A549 (cell line): ENCODE measurements at regions not wholly inside any gene's neighbourhood (a gene's known extent, or its start where the extent isn't known, plus 50 kb on each side); places are given as distances from the start of the nearest gene placed in this dataset.

Source experiments
- ATAC-seq, 2 experiments: fragments of 200-7000 bp in 1 of 2; fragments of >200 bp in 1 of 2; cut with Nextera tagmentation in 1 of 2; cut with Tn5 transposase in 1 of 2; 3 replicates each; pipeline versions ENCODE4 v1.8.0 to v1.9.1; 2018 to 2020; ENCODE audit warnings: mild to moderate bottlenecking in 1 of 2, moderate library complexity in 1 of 2
- CTCF ChIA-PET: fragments of 300-600 bp; sonication (Branson Sonifier 250); formaldehyde crosslinking; extraction: SDS; loops from one replicate; lab custom pipeline; 2021; ENCODE audit warnings: antibody characterized with exemption, inconsistent platforms; lab: Yijun Ruan, JAX
- POLR2A ChIA-PET: fragments of 350-600 bp; formaldehyde crosslinking; extraction: SDS; loops from one replicate; lab custom pipeline; 2021; ENCODE audit warnings: antibody characterized with exemption, inconsistent platforms; lab: Yijun Ruan, JAX
- DNase-seq, 2 experiments: peaks; one replicate each; pipeline versions ENCODE4 v3.0.0 to v3.0.0-alpha.2; 2011 to 2016; ENCODE audit warnings: low read depth in 1 of 2, low spot score in 1 of 2
- FAIRE-seq: peaks from 2 replicates; lab custom pipeline; 2011; peaks lifted over from hg19 to GRCh38; lab: Jason Lieb, UNC
- H3K27ac ChIP-seq, 2 experiments: fragments of >200 bp; sonication (Bioruptor Twin); formaldehyde crosslinking; 3 replicates each; pipeline ENCODE4 v1.5.1; 2016 to 2017
- H3K4me1 ChIP-seq: fragments of >200 bp; sonication (Bioruptor Twin); formaldehyde crosslinking; 3 replicates; pipeline ENCODE4 v1.6.1; 2016
- H3K4me2 ChIP-seq: fragments of >200 bp; sonication (Bioruptor Twin); formaldehyde crosslinking; 3 replicates; pipeline ENCODE4 v1.6.1; 2016
- H3K4me3 ChIP-seq: fragments of >200 bp; sonication (Bioruptor Twin); formaldehyde crosslinking; 3 replicates; pipeline ENCODE4 v1.5.1; 2016
- H3K9me3 ChIP-seq: fragments of >200 bp; sonication (Bioruptor Twin); formaldehyde crosslinking; 3 replicates; pipeline ENCODE4 v1.6.1; 2016
- CBX2 ChIP-seq: fragments of 200-600 bp; sonication (generic); IDR thresholded peaks from 2 replicates; pipeline ENCODE4 v1.6.1; 2016; ENCODE audit warnings: low read depth, mild to moderate bottlenecking, borderline replicate concordance
- CEBPB ChIP-seq, 2 experiments: fragments of >200 bp in 1 of 2; sonication (Bioruptor Twin) in 1 of 2; formaldehyde crosslinking in 1 of 2; IDR thresholded peaks; 2 replicates each; pipeline ENCODE4 v1.6.1; 2012 to 2016
- FOSL2 ChIP-seq, 2 experiments: fragments of 450-650 bp in 1 of 2; fragments of >200 bp in 1 of 2; sonication (Bioruptor Twin) in 1 of 2; formaldehyde crosslinking; IDR thresholded peaks; 2 replicates each; pipeline versions ENCODE4 v1.5.0 to v1.6.1; 2016 to 2020; ENCODE audit warnings: mild to moderate bottlenecking in 1 of 2, moderate library complexity in 1 of 2
- GATA3 ChIP-seq: IDR thresholded peaks from 2 replicates; pipeline ENCODE4 v1.6.1; 2012; ENCODE audit warnings: borderline replicate concordance
- HOXB13 ChIP-seq: fragments of 250-450 bp; sonication (Bioruptor Pico); IDR thresholded peaks from 2 replicates; pipeline ENCODE4 v1.5.0; 2020; ENCODE audit warnings: low read depth, mild to moderate bottlenecking, moderate library complexity
- JUN ChIP-seq, 2 experiments: fragments of >200 bp; sonication (Bioruptor Twin); formaldehyde crosslinking; IDR thresholded peaks; 2 replicates in 1 of 2; 3 replicates in 1 of 2; pipeline ENCODE4 v1.6.1; 2016 to 2017
- MAFK ChIP-seq: fragments of 450-650 bp; IDR thresholded peaks from 2 replicates; pipeline ENCODE4 v1.6.1; 2014; ENCODE audit not compliant: partially characterized antibody
- NFE2L2 ChIP-seq: fragments of 150-350 bp; conservative IDR thresholded peaks from 2 replicates; pipeline ENCODE4 v1.6.1; 2014; ENCODE audit warnings: low read length
- PHF8 ChIP-seq: fragments of 200-600 bp; sonication (generic); IDR thresholded peaks from 2 replicates; pipeline ENCODE4 v1.6.1; 2016; ENCODE audit warnings: low read depth, mild to moderate bottlenecking, antibody characterized with exemption, moderate library complexity, borderline replicate concordance
- RFX5 ChIP-seq: fragments of 450-650 bp; IDR thresholded peaks from 2 replicates; pipeline ENCODE4 v1.7.1; 2014; ENCODE audit warnings: antibody characterized with exemption, mild to moderate bottlenecking, moderate library complexity
- RNF2 ChIP-seq: fragments of 200-600 bp; sonication (generic); IDR thresholded peaks from 2 replicates; pipeline ENCODE4 v1.6.1; 2016; ENCODE audit warnings: low read depth, mild to moderate bottlenecking, antibody characterized with exemption, moderate library complexity, borderline replicate concordance
- TP53 ChIP-seq: fragments of 250-450 bp; sonication (Bioruptor Pico); IDR thresholded peaks from 2 replicates; pipeline ENCODE4 v1.5.0; 2021; ENCODE audit warnings: mild to moderate bottlenecking, moderate library complexity
- ZC3H11A ChIP-seq: fragments of 450-650 bp; IDR thresholded peaks from 2 replicates; pipeline ENCODE4 v1.6.1; 2014; ENCODE audit warnings: antibody characterized with exemption, mild to moderate bottlenecking
- ZSCAN20 ChIP-seq: fragments of 250-450 bp; sonication (Bioruptor Pico); IDR thresholded peaks from 2 replicates; pipeline ENCODE4 v1.8.0; 2022; ENCODE audit warnings: mild to moderate bottlenecking, moderate library complexity
- WGBS: methylation state at CpG from one replicate; pipeline ENCODE4 v1.1.6; 2017; ENCODE audit errors: missing lambda C conversion rate; 5-methylcytosine and 5-hydroxymethylcytosine counted together
- TF ChIP-seq, protein P1 (sequence below): fragments of >200 bp; sonication (Bioruptor Twin); formaldehyde crosslinking; IDR thresholded peaks from 2 replicates; pipeline ENCODE4 v1.6.1; 2016
- TF ChIP-seq, protein P2 (sequence below): fragments of 250-450 bp; sonication (Bioruptor Pico); IDR thresholded peaks from 2 replicates; pipeline ENCODE4 v1.5.0; 2021; ENCODE audit warnings: mild to moderate bottlenecking, moderate library complexity, borderline replicate concordance
- TF ChIP-seq, protein P3 (sequence below): IDR thresholded peaks from 2 replicates; pipeline ENCODE4 v1.6.1; 2012
- TF ChIP-seq, protein P4 (sequence below): IDR thresholded peaks from 2 replicates; pipeline ENCODE4 v1.6.1; 2012; ENCODE audit warnings: low read depth, borderline replicate concordance

DNA sequence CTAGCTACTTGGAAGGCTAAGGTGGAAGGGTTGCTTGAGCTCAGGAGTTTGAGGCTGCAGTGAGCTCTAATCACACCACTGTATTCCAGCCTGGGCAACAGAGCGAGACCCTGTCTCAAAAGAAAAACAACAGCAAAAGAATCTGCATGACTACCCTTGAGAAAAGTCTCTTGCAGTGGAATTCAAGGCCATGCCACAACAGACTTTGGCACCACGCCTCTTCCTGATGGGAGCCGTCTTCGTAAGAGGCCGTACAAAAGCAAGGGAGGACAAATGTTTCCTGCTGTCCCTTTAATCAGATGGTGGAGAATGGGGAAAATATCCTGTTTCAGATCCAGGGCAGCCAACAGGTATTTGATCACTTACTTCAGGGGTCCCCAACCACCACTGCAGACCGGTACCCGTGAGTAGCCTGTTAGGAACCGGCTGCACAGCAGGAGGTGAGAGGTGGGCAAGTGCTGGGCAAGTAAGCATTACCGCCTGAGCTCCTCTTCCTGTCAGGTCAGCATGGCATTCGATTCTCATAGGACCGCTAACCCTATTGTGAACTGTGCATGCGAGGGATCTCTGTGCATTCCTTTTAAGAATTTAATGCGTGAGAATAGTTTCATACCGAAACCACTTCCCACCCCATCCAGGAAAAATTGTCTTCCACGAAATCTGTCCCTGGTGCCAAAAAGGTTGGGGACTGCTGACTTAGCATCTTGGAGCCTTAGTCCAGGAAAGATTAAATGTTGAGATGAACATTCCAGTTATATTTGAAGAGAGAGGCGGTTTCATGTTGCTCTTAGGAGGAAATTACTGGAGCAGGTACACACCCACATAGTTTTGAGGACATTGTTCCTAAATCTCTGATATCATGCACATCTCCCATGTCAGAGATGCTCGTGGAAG lies 94.4 kb upstream of the XPO1 start:
- DNase-seq, result no peak
- ATAC-seq, result no peak
- peak overlapping the region in 1 of 2 experiments; percentile 26; a peak in 2 of 6 replicates for H3K27ac ChIP-seq
- ChIA-PET POLR2A (interaction anchor here (1.4 kb wide), 1 partner anchor 94 kb away, joined by 4 read pairs; the partner anchor contains the start of gene XPO1), CTCF (interaction anchor here (0.6 to 1.5 kb wide), 5 partner anchors 22 to 106 kb away, joined by 3 to 5 read pairs (median 3); partner anchors contain the start of gene XPO1)
- peak; percentile 67 for TF ChIP-seq MAFK
- no peak for TF ChIP-seq RFX5
- TF ChIP-seq ZSCAN20 (CRISPR knock-in tag), result no peak
- no peak for TF ChIP-seq JUN (IDR thresholded peaks at IDR 0.05)
- H3K9me3 ChIP-seq, result no peaks in the 10 kb centered on the region
- no peak for FAIRE-seq
- no peak overlapping the region for H3K4me2 ChIP-seq
- peaks cover 39% of the 10 kb centered on the region for H3K4me1 ChIP-seq
- 85% methylated on average over 17 of the region's 17 CpGs for WGBS
- H3K4me3 ChIP-seq, result no peak overlapping the region

DNA sequence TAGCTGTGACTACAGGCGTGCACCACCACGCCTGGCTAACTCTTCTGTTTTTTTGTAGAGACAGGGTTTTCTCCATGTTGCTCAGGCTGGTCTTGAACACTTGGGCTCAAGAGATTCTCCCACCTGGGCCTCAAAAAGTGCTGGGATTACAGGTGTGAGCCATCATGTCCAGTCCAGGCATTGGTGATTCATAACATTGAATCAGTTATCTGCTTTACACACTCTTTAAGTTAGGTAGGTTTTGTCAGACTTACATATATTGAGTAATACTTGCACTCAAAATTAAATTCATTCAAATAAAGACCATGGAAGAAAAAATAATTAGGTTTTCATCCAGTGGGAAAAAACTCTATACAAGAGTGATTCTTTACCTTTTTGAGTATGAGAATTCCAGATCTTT lies 93.2 kb upstream of the XPO1 start:
- ChIA-PET CTCF (interaction anchor here (0.6 to 1.4 kb wide), 2 partner anchors 10 to 40 kb away, joined by 4 to 6 read pairs; no protein-coding TSS in a partner anchor), POLR2A (no interaction called here)
- FAIRE-seq (no peak), ATAC-seq (no peak), DNase-seq (no peak)
- Histone ChIP-seq H3K9me3 (no peaks in the 10 kb centered on the region), H3K27ac (0 out of 6 replicates have a peak overlapping the region, but pooled peaks of 1 of the 2 experiments have one; percentile 68), H3K4me2 (no peak overlapping the region), H3K4me1 (peaks cover 36% of the 10 kb centered on the region), H3K4me3 (no peak overlapping the region)
- no peak for TF ChIP-seq CBX2
- TF ChIP-seq FOSL2 (IDR thresholded peaks at IDR 0.05), result 0 out of 2 replicates have a peak, but pooled peaks have one; percentile 4
- TF ChIP-seq FOSL2 (CRISPR knock-in tag; IDR thresholded peaks at IDR 0.05), result no peak
- WGBS, result 90% methylated on average over 2 of the region's 2 CpGs

DNA sequence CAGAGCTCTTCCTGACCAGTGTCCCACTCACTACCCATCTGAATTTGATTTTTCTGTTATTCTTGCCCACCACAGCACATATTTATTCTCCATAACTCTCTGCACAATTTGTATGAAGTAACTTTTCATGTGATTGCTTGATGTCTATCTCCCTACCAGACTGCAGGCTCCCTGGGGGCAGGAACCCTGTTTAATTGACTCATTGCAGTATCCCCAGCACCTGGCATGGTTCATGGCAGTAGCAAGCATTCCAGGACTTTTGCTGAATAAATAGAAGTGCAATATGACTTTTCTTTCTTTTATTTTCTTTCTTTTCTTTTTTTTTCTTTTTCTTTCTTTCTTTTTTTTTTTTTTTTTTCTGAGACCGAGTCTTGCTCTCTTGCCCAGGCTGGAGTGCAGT lies 88.7 kb upstream of the XPO1 start:
- no peak overlapping the region for H3K4me2 ChIP-seq
- DNase-seq, result no peak
- no peak overlapping the region for H3K4me3 ChIP-seq
- WGBS, result 90% methylated on average over 1 of the region's 1 CpG
- FAIRE-seq, result no peak
- no peaks in the 10 kb centered on the region for H3K9me3 ChIP-seq
- no peak for TF ChIP-seq TP53
- TF ChIP-seq CEBPB (IDR thresholded peaks at IDR 0.05), result no peak
- TF ChIP-seq, protein P1, sequence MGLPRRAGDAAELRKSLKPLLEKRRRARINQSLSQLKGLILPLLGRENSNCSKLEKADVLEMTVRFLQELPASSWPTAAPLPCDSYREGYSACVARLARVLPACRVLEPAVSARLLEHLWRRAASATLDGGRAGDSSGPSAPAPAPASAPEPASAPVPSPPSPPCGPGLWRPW, result no peak
- no peak for TF ChIP-seq PHF8
- TF ChIP-seq, protein P2, sequence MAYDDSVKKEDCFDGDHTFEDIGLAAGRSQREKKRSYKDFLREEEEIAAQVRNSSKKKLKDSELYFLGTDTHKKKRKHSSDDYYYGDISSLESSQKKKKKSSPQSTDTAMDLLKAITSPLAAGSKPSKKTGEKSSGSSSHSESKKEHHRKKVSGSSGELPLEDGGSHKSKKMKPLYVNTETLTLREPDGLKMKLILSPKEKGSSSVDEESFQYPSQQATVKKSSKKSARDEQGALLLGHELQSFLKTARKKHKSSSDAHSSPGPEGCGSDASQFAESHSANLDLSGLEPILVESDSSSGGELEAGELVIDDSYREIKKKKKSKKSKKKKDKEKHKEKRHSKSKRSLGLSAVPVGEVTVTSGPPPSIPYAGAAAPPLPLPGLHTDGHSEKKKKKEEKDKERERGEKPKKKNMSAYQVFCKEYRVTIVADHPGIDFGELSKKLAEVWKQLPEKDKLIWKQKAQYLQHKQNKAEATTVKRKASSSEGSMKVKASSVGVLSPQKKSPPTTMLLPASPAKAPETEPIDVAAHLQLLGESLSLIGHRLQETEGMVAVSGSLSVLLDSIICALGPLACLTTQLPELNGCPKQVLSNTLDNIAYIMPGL (CRISPR knock-in tag), result no peak
- no peak for TF ChIP-seq CBX2
- no peak for TF ChIP-seq RNF2
- TF ChIP-seq, protein P3, sequence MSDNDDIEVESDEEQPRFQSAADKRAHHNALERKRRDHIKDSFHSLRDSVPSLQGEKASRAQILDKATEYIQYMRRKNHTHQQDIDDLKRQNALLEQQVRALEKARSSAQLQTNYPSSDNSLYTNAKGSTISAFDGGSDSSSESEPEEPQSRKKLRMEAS, result no peak
- no peak for TF ChIP-seq NFE2L2
- TF ChIP-seq, protein P4, sequence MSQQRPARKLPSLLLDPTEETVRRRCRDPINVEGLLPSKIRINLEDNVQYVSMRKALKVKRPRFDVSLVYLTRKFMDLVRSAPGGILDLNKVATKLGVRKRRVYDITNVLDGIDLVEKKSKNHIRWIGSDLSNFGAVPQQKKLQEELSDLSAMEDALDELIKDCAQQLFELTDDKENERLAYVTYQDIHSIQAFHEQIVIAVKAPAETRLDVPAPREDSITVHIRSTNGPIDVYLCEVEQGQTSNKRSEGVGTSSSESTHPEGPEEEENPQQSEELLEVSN, result no peak
- TF ChIP-seq HOXB13 (CRISPR knock-in tag), result no peak
- TF ChIP-seq ZC3H11A, result no peak
- TF ChIP-seq GATA3, result no peak
- ChIA-PET CTCF (interaction anchor here (2.3 kb wide), 1 partner anchor 10 kb away, joined by 7 read pairs; no protein-coding TSS in a partner anchor), POLR2A (no interaction called here)
- no peak for ATAC-seq
- H3K27ac ChIP-seq, result no peak overlapping the region
- H3K4me1 ChIP-seq, result peaks cover 22% of the 10 kb centered on the region
